GDM1 (cell line): ENCODE measurements at regions not wholly inside any gene's neighbourhood (a gene's known extent, or its start where the extent isn't known, plus 50 kb on each side); places are given as distances from the start of the nearest gene placed in this dataset.

Experiments used
- DNase-seq: peaks from one replicate; lab custom pipeline; 2025; lab: John Stamatoyannopoulos, UW

DNA sequence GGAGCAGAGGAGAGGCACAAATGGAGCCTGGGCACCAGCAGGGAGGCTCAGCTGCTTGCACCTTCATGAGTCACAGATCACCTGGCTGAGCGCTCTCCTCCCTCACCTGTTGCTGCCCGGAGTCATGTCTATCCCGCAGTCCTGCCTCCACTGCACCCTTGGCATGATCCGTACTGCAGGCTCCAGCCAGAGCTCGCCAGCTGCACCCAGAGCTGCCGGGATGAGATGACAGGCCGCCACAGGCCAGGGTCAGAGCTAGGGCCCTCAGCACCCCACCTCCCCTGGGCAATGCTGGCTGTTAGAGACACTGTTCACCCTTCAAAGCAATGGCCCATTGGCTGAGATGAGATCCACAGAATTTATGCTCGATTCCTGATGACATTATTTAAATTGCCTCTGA is 702.8 kb downstream of the TBC1D22A start:
- DNase-seq: no peak

GRCh38 chr22:47463220-47463619 is 700.8 kb downstream of the TBC1D22A start:
- no peak for DNase-seq

DNA sequence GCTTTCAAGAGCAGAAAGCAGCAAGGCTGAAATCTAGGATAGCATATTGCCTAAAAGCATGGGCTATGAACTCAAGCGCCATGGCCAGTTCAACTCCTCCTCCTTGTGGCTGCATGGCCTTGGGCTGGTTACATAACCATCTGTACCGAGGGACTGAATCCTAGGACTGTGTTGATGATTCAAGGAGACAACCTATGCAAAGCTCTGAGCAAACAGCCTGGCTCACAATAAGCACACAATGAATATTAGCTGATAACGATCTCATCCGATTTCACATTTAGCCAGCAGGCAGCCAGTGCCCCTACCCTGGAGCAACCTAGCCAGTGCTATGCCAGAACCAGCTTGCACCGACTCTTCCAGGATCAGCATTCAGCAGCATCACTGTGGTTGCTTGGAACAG is 698.4 kb downstream of the TBC1D22A start:
- DNase-seq: no peak

- DNase-seq: no peak
These were observed 697.7 kb downstream of the TBC1D22A start for GRCh38 chr22:47460176-47460575.

GRCh38 chr22:47458348-47458747 is 695.9 kb downstream of the TBC1D22A start:
- DNase-seq: no peak

- DNase-seq: no peak
These were observed 695.3 kb downstream of the TBC1D22A start for GRCh38 chr22:47457509-47458300.

DNA sequence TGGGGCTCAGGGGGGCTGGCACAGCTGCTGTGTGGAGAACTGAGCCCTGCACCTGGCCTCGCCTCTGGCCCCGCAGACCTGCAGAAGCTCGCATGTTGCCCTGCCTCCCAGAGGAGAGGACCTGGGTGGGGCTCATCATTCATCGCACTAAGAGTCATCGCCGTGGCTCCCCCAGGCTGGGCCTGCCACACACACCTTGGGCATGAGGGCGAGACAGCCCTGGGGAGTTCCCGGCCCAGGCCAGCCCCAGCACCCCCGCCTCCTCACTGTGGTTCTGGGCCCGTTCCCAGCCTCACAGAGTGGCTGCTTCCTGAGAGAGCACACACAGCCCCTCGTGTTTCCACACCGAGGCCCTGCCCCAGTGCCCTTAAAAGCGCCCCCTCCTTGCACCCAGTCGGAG is 694.6 kb downstream of the TBC1D22A start:
- DNase-seq: no peak

DNA sequence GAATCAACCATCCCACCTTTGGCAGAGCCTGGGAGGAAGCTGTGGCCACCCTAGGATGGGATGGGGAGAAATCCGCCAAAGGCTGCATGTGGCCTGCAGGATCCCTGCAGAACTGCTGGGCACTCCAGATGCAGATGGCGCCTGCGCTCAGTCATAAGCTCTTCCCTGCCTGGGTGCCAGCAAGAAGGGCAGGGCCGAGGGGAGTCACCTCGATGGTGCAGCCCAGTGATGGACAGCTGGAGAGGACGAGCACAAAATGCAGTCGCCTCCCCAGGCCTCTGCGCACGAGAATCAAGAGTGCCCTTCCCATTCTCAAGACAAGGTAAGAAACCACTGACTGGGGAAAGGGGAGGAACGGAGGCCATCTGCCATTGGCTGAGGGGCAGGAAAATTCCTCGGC is 693.6 kb downstream of the TBC1D22A start:
- DNase-seq: no peak

GRCh38 chr22:47453049-47453448 is 690.6 kb downstream of the TBC1D22A start:
- no peak for DNase-seq

- DNase-seq: no peak
These were observed 689.7 kb downstream of the TBC1D22A start for GRCh38 chr22:47452184-47452583.

GRCh38 chr22:47450876-47451475 is 688.5 kb downstream of the TBC1D22A start:
- DNase-seq: no peak

DNA sequence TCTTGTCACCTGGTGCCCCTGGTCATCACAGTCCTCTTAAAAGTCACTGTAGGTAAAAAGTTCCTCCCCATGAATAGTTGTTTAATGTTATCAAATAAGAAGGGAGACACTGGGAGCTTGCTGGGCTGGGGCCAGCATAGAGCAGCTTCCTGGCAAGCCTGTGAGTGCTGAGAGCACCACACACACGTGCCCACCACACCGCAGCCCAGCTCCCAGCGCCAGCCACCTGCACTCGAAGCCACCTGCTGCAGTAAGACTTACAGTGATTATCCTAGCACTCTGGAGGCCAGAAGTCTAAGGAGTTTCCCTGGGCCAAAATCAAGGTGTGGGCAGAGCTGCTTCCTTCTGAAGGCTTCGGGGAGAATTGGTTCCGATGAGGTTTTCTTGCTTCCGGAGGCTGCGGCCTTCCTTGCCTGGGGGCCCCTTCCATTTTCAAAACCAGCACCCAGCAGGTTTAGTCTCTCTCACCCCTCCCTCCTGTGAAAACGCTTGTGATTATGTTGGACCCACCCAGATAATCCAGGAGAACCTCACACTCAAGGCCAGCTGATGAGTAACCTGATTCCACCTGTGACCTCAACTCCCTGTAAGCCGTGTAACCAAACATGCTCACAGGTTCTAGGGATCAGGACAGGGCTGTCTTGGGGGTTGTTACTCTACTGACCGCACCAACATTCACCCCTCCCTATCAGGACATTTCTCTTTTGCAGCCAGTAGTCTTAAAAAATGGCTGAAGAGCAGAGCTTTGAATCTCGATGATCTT is 687.2 kb downstream of the TBC1D22A start:
- DNase-seq: no peak

DNA sequence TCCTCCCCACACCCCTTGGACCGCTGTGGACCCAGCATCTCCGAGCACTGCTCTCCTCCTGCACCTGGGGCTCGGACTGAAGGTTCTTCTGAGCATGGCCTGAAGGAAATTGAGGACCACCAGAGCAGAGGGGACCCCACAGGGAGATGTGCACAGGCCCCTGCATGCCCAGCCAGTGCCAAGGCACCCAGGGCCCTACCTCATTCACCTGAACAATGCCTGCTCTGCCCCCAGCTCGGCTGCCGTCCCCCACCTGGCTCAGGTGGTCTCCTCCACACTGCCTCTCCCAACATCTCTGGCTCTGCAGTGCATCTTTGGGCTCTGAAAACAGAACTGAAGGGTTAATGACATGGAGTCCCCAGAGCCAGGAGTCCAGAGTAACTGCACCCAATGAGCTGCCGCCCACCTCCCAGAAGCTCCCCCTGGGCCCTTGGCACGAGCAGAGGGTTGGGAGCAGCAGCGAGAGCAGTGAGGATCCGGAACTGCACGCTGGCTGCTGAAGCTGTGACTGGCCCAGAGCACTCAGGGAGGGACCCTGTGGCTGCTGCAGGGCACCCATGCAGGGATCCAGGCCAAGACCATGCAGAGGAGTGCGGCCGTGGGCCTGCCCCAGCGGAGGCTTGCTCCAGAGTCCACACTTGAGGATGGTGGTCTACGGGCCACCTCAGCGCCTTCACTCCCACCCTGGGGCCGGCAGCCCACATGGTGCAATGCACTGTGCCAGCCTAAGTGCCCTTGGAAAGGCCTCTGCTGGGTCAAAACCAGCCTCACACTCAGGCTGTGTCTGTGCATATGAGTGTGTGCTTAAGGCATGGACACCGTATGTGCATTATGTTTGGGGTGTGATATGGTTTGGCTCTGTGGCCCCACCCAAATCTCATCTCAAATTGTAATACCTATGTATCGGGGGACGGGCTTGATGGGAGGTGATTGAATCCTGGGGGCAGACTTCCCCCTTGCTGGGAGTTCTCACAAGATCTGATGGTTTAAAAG is 686.1 kb downstream of the TBC1D22A start:
- DNase-seq: no peak

- DNase-seq: no peak
These were observed 684.7 kb downstream of the TBC1D22A start for GRCh38 chr22:47446821-47447810.

- no peak for DNase-seq
These were observed 683.9 kb downstream of the TBC1D22A start for GRCh38 chr22:47446331-47446730.

- no peak for DNase-seq
These were observed 683.4 kb downstream of the TBC1D22A start for GRCh38 chr22:47445716-47446290.

DNA sequence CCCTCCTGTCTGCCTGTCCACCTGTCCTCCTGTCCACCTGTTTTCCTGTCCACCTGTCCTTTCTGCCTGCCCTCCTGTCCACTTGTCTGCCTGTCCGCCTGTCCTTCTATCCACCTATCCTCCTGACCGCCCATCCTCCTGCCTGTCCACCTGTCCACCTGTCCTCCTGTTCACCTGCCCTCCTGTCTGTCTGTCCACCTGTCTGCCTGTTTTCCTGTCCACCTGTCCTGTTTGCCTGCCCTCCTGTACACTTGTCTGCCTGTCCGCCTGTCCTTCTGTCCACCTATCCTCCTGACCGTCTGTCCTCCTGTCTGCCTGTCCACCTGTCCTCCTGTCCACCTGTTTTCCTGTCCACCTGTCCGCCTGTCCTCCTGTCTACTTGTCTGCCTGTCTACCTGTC is 682.8 kb downstream of the TBC1D22A start:
- DNase-seq: no peak

DNA sequence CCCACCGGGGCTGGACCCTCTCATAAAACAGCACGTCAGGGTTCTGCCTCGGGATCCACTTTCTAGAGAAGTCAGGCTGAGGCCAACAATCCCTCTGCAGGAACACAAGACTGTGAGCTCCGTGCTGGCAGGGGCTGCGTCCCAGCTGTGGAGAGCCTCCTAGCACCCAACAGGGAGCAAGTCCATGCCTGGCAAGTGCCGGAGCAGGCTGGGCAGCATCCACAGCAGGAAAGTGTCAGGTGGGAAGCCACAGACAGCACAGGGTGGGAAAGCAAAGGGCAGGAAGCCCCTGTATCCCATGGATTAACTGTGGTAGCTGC is 682.3 kb downstream of the TBC1D22A start:
- DNase-seq: no peak

DNA sequence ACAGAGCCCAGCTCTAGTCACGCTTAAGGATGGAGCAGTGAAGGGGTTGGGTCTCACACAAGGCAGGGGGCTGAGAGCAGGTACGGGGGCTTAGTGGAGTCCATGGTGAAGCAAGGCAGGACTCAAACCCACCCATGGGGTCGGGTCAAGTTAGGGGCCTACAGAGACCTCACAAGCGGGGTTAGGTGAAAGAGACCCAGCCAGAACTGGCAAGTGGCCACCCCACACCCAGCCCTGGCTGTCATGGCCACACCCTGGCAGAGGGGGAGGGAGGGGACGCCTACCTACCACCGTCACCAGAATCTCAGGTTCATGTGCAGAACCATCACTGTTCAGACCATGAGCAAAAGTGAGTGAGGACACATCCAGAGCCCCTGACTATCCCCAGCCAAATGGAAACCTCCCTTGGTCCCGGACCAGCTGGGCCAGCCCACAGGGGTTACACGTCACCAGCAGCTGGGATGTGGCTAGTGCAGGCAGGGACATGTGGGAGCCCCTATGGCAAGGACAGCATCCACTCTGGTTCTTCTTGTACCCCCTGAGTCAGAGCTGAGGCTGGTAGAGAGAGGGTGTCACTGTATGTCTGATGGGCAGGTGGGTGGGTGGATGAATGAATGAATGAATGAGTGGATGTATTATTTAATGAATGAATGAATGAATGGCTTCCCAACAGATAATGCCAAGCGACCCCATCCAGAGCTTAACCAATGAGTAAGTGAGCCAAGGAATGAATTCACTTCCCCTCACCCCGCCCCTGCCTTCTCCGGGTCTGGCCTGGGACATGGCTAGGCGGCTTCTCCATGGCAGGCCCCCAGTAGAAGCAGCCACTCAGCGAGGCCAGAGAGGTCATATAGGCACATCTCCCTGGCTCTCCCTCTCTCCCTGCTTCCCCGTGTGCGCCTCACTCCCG is 681.6 kb downstream of the TBC1D22A start:
- no peak for DNase-seq
